ENCODE measurements at regions not wholly inside any gene's neighbourhood (a gene's known extent, or its start where the extent isn't known, plus 50 kb on each side); places are given as distances from the start of the nearest gene placed in this dataset.

GRCh38 chr1:168369655-168370054, 89.0 kb downstream of the TBX19 start:
- H3K4me1 ChIP-seq (ENCODE audit: control insufficient read depth in 5 of 5, insufficient read depth in 5 of 5, low read length in 5 of 5): no peaks in the 10 kb centered on the region
- H3K9me3 ChIP-seq (ENCODE audit: control insufficient read depth in 5 of 5, low read length in 5 of 5): no peaks in the 10 kb centered on the region
- H3K4me3 ChIP-seq (ENCODE audit: low read depth in 1 of 5, low read length in 5 of 5): no peak overlapping the region
- no peaks in the 10 kb centered on the region for H3K27me3 ChIP-seq (ENCODE audit: control insufficient read depth in 5 of 5, insufficient read depth in 4 of 5, low read length in 5 of 5)
- H3K9ac ChIP-seq (ENCODE audit: low read length in 5 of 5): no peak overlapping the region
- H3K36me3 ChIP-seq (ENCODE audit: control insufficient read depth in 5 of 5, insufficient read depth in 5 of 5, low read length in 5 of 5): no peaks in the 10 kb centered on the region
- H3K27ac ChIP-seq (ENCODE audit: low read depth, low read length): no peak overlapping the region

- Histone ChIP-seq H3K27ac (ENCODE audit: low read depth, low read length) (no peak overlapping the region), H3K4me1 (ENCODE audit: control insufficient read depth in 5 of 5, insufficient read depth in 5 of 5, low read length in 5 of 5) (no peaks in the 10 kb centered on the region), H3K9me3 (ENCODE audit: control insufficient read depth in 5 of 5, low read length in 5 of 5) (no peaks in the 10 kb centered on the region), H3K4me3 (ENCODE audit: low read depth in 1 of 5, low read length in 5 of 5) (no peak overlapping the region), H3K36me3 (ENCODE audit: control insufficient read depth in 5 of 5, insufficient read depth in 5 of 5, low read length in 5 of 5) (no peaks in the 10 kb centered on the region), H3K9ac (ENCODE audit: low read length in 5 of 5) (no peak overlapping the region), H3K27me3 (ENCODE audit: control insufficient read depth in 5 of 5, insufficient read depth in 4 of 5, low read length in 5 of 5) (no peaks in the 10 kb centered on the region)
Observed at GRCh38 chr1:168368131-168368530, 87.5 kb downstream of the TBX19 start.

GRCh38 chr1:168365719-168366479, 85.2 kb downstream of the TBX19 start:
- H3K27ac ChIP-seq (ENCODE audit: low read depth, low read length): no peak overlapping the region
- H3K4me3 ChIP-seq (ENCODE audit: low read depth in 1 of 5, low read length in 5 of 5): no peak overlapping the region
- no peak overlapping the region for H3K9ac ChIP-seq (ENCODE audit: low read length in 5 of 5)
- H3K36me3 ChIP-seq (ENCODE audit: control insufficient read depth in 5 of 5, insufficient read depth in 5 of 5, low read length in 5 of 5): no peaks in the 10 kb centered on the region
- no peaks in the 10 kb centered on the region for H3K9me3 ChIP-seq (ENCODE audit: control insufficient read depth in 5 of 5, low read length in 5 of 5)
- peaks cover 0 to under 1% (median under 1%) of the 10 kb centered on the region in 5 donors for H3K4me1 ChIP-seq (ENCODE audit: control insufficient read depth in 5 of 5, insufficient read depth in 5 of 5, low read length in 5 of 5)
- no peaks in the 10 kb centered on the region for H3K27me3 ChIP-seq (ENCODE audit: control insufficient read depth in 5 of 5, insufficient read depth in 4 of 5, low read length in 5 of 5)
